Uterus (tissue), 2 donors: ENCODE measurements at regions not wholly inside any gene's neighbourhood (a gene's known extent, or its start where the extent isn't known, plus 50 kb on each side); places are given as distances from the start of the nearest gene placed in this dataset.

Experiments used
- POLR2A ChIP-seq, 2 donors: fragments of 450-650 bp; IDR thresholded peaks; one replicate each; pipeline ENCODE4 v1.6.1; 2016; ENCODE audit warnings: antibody characterized with exemption in 2 of 2, mild to moderate bottlenecking in 1 of 2, moderate library complexity in 1 of 2
- TF ChIP-seq, protein P1 (sequence below), 4 experiments: fragments of 200-600 bp in 2 of 4; fragments of 450-650 bp in 2 of 4; sonication (generic) in 2 of 4; IDR thresholded peaks; one replicate each; pipeline ENCODE4 v1.5.1; 2016 to 2019; ENCODE audit warnings: antibody characterized with exemption in 4 of 4, mild to moderate bottlenecking in 2 of 4, moderate library complexity in 1 of 4

- TF ChIP-seq, protein P1, sequence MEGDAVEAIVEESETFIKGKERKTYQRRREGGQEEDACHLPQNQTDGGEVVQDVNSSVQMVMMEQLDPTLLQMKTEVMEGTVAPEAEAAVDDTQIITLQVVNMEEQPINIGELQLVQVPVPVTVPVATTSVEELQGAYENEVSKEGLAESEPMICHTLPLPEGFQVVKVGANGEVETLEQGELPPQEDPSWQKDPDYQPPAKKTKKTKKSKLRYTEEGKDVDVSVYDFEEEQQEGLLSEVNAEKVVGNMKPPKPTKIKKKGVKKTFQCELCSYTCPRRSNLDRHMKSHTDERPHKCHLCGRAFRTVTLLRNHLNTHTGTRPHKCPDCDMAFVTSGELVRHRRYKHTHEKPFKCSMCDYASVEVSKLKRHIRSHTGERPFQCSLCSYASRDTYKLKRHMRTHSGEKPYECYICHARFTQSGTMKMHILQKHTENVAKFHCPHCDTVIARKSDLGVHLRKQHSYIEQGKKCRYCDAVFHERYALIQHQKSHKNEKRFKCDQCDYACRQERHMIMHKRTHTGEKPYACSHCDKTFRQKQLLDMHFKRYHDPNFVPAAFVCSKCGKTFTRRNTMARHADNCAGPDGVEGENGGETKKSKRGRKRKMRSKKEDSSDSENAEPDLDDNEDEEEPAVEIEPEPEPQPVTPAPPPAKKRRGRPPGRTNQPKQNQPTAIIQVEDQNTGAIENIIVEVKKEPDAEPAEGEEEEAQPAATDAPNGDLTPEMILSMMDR (IDR thresholded peaks at IDR 0.05) = no peak
- TF ChIP-seq POLR2A (IDR thresholded peaks at IDR 0.05) = no peak
Measured at GRCh38 chr7:25580141-25580540, 351.9 kb upstream of the NPVF start.
